H1 (cell line): ENCODE measurements at regions not wholly inside any gene's neighbourhood (a gene's known extent, or its start where the extent isn't known, plus 50 kb on each side); places are given as distances from the start of the nearest gene placed in this dataset.

ENCODE experiments used
- CTCF ChIA-PET: fragments of 300-600 bp; sonication (Branson Sonifier 250); formaldehyde crosslinking; loops from one replicate; lab custom pipeline; 2021; ENCODE audit not compliant: partially characterized antibody; lab: Charles Lee
- POLR2A ChIA-PET: fragments of 300-600 bp; sonication (Branson Sonifier 250); formaldehyde crosslinking; loops from one replicate; lab custom pipeline; 2021; ENCODE audit warnings: inconsistent platforms; ENCODE audit not compliant: partially characterized antibody; lab: Charles Lee
- DNase-seq, 2 experiments: peaks; one replicate each; pipeline versions ENCODE4 v3.0.0 to v3.0.0-alpha.2; 2010 to 2022; ENCODE audit warnings: low spot score in 2 of 2, low read depth in 1 of 2, mixed read lengths in 1 of 2
- FAIRE-seq: peaks from 2 replicates; lab custom pipeline; 2011; peaks lifted over from hg19 to GRCh38; lab: Jason Lieb, UNC
- H2AFZ ChIP-seq: 2 replicates; pipeline ENCODE4 v1.8.1; 2012; ENCODE audit warnings: low read length, inconsistent platforms
- H2AK5ac ChIP-seq: 2 replicates; pipeline ENCODE4 v1.6.1; 2013; ENCODE audit warnings: low read depth, low read length
- H2BK120ac ChIP-seq: replicated peaks from 2 replicates; pipeline ENCODE3; 2013; ENCODE audit warnings: low read depth, low read length, inconsistent platforms
- H2BK12ac ChIP-seq: 2 replicates; pipeline ENCODE4 v1.6.1; 2013; ENCODE audit warnings: low read depth, low read length
- H2BK15ac ChIP-seq: 2 replicates; pipeline ENCODE4 v1.6.1; 2013; ENCODE audit warnings: low read length
- H2BK20ac ChIP-seq: 2 replicates; pipeline ENCODE4 v1.6.1; 2013; ENCODE audit warnings: low read length
- H2BK5ac ChIP-seq: 2 replicates; pipeline ENCODE4 v1.6.1; 2013; ENCODE audit warnings: low read depth, low read length
- H3K14ac ChIP-seq: 2 replicates; pipeline ENCODE4 v1.6.1; 2013; ENCODE audit warnings: inconsistent platforms; ENCODE audit not compliant: insufficient read length
- H3K18ac ChIP-seq: 2 replicates; pipeline ENCODE4 v1.6.1; 2013; ENCODE audit warnings: low read length; ENCODE audit errors: extremely low read depth
- H3K23ac ChIP-seq: 2 replicates; pipeline ENCODE4 v1.6.1; 2013; ENCODE audit warnings: inconsistent platforms; ENCODE audit not compliant: insufficient read length
- H3K23me2 ChIP-seq: 2 replicates; pipeline ENCODE4 v1.6.1; 2013; ENCODE audit warnings: low read depth, low read length
- H3K27ac ChIP-seq: 2 replicates; pipeline ENCODE4 v1.6.1; 2011; ENCODE audit warnings: low read depth, low read length, inconsistent platforms
- H3K27me3 ChIP-seq, 4 experiments: replicated peaks in 1 of 4; 1 replicate in 1 of 4; 2 replicates in 3 of 4; pipeline versions ENCODE4 v1.6.1 to v1.8.1; 2011 to 2013; ENCODE audit warnings: low read length in 3 of 4, mild to moderate bottlenecking in 3 of 4, inconsistent platforms in 2 of 4, mixed read lengths in 2 of 4, moderate library complexity in 1 of 4; ENCODE audit not compliant: control insufficient read depth in 3 of 4, insufficient read depth in 3 of 4; ENCODE audit errors: extremely low read depth in 1 of 4
- H3K36me3 ChIP-seq, 4 experiments: 2 replicates each; pipeline versions ENCODE4 v1.6.1 to v1.8.1; 2011 to 2013; ENCODE audit warnings: mild to moderate bottlenecking in 4 of 4, low read length in 3 of 4, moderate library complexity in 2 of 4, control low read depth in 1 of 4, inconsistent platforms in 1 of 4; ENCODE audit not compliant: insufficient read depth in 4 of 4, control insufficient read depth in 2 of 4
- H3K4ac ChIP-seq: replicated peaks from 2 replicates; pipeline ENCODE3; 2013; ENCODE audit warnings: low read length, low read depth, mixed read lengths, inconsistent platforms; ENCODE audit not compliant: insufficient read length
- H3K4me1 ChIP-seq, 4 experiments: replicated peaks in 1 of 4; 1 replicate in 1 of 4; 2 replicates in 3 of 4; pipeline versions ENCODE4 v1.6.1 to v1.8.1; 2011 to 2013; ENCODE audit warnings: low read length in 3 of 4, inconsistent platforms in 2 of 4, mixed read lengths in 1 of 4; ENCODE audit not compliant: insufficient read depth in 4 of 4, control insufficient read depth in 3 of 4
- H3K4me2 ChIP-seq, 2 experiments: 2 replicates each; pipeline versions ENCODE4 v1.6.1 to v1.8.1; 2011 to 2013; ENCODE audit warnings: low read depth in 2 of 2, low read length in 2 of 2, control low read depth in 1 of 2, inconsistent platforms in 1 of 2, mild to moderate bottlenecking in 1 of 2; ENCODE audit not compliant: insufficient read depth in 1 of 2
- H3K4me3 ChIP-seq, 4 experiments: fragments of 200-600, 300-600 bp in 1 of 4; sonication (generic), shearing (Covaris generic), sonication (Bioruptor Twin) in 1 of 4; 2 replicates each; pipeline versions ENCODE4 v1.5.1 to v1.8.1; 2011 to 2016; ENCODE audit warnings: low read length in 4 of 4, low read depth in 3 of 4, control low read depth in 2 of 4, inconsistent platforms in 2 of 4, mild to moderate bottlenecking in 2 of 4, mixed read lengths in 1 of 4, moderate library complexity in 1 of 4; ENCODE audit not compliant: insufficient read depth in 2 of 4; ENCODE audit errors: extremely low read depth in 1 of 4
- H3K56ac ChIP-seq: replicated peaks from 2 replicates; pipeline ENCODE3; 2013; ENCODE audit warnings: low read depth, mild to moderate bottlenecking, mixed read lengths, low read length, inconsistent platforms; ENCODE audit not compliant: insufficient read length
- H3K79me1 ChIP-seq: 2 replicates; pipeline ENCODE4 v1.6.1; 2013; ENCODE audit warnings: low read depth, low read length, control low read depth
- H3K79me2 ChIP-seq, 2 experiments: 2 replicates each; pipeline versions ENCODE4 v1.6.1 to v1.8.1; 2012 to 2013; ENCODE audit warnings: low read length in 2 of 2, mild to moderate bottlenecking in 2 of 2, inconsistent platforms in 1 of 2; ENCODE audit not compliant: insufficient read depth in 2 of 2, control insufficient read depth in 1 of 2
- H3K9ac ChIP-seq, 4 experiments: replicated peaks in 1 of 4; 1 replicate in 1 of 4; 2 replicates in 3 of 4; pipeline versions ENCODE4 v1.6.1 to v1.8.1; 2011 to 2013; ENCODE audit warnings: low read depth in 3 of 4, low read length in 3 of 4, control low read depth in 2 of 4, mild to moderate bottlenecking in 2 of 4, moderate library complexity in 2 of 4, inconsistent platforms in 1 of 4; ENCODE audit errors: extremely low read depth in 1 of 4
- H3K9me3 ChIP-seq, 2 experiments: 2 replicates each; pipeline versions ENCODE4 v1.6.1 to v1.8.1; 2012 to 2013; ENCODE audit warnings: mild to moderate bottlenecking in 2 of 2, moderate library complexity in 2 of 2, control low read depth in 1 of 2, inconsistent platforms in 1 of 2, low read depth in 1 of 2, low read length in 1 of 2, mixed read lengths in 1 of 2; ENCODE audit not compliant: insufficient read depth in 2 of 2
- H4K20me1 ChIP-seq, 2 experiments: replicated peaks in 1 of 2; 2 replicates each; pipeline versions ENCODE3 to v1.8.1; 2011 to 2013; ENCODE audit warnings: inconsistent platforms in 2 of 2, low read length in 2 of 2, mild to moderate bottlenecking in 1 of 2; ENCODE audit not compliant: insufficient read depth in 2 of 2, control insufficient read depth in 1 of 2
- H4K5ac ChIP-seq: 2 replicates; pipeline ENCODE4 v1.6.1; 2013; ENCODE audit warnings: low read length, low read depth, mixed read lengths, inconsistent platforms; ENCODE audit not compliant: insufficient read length
- H4K8ac ChIP-seq: 2 replicates; pipeline ENCODE4 v1.8.0; 2013; ENCODE audit warnings: mild to moderate bottlenecking, moderate library complexity, low read length, inconsistent platforms; ENCODE audit not compliant: insufficient read depth; ENCODE audit errors: extremely low read depth
- H4K91ac ChIP-seq: replicated peaks from 2 replicates; pipeline ENCODE3; 2013; ENCODE audit warnings: low read length, mixed read lengths, inconsistent platforms; ENCODE audit not compliant: insufficient read length
- ASH2L ChIP-seq: fragments of 200-600, 300-600 bp; sonication (generic); IDR thresholded peaks from one replicate; pipeline ENCODE4 v1.7.1; 2017; ENCODE audit warnings: low read length
- ATF3 ChIP-seq: IDR thresholded peaks from 2 replicates; pipeline ENCODE4 v1.6.1; 2011; ENCODE audit warnings: low read depth, mild to moderate bottlenecking, low read length; ENCODE audit not compliant: insufficient read depth
- JUN ChIP-seq: IDR thresholded peaks from 2 replicates; pipeline ENCODE4 v1.6.1; 2011; ENCODE audit warnings: low read depth, mild to moderate bottlenecking, improper control_type of control experiment, low read length
- MAX ChIP-seq: IDR thresholded peaks from 2 replicates; pipeline ENCODE4 v1.6.1; 2012; ENCODE audit warnings: inconsistent platforms
- NRF1 ChIP-seq: IDR thresholded peaks from 2 replicates; pipeline ENCODE4 v1.6.1; 2011; ENCODE audit warnings: mild to moderate bottlenecking, low read depth, low read length, improper control_type of control experiment
- RFX5 ChIP-seq: IDR thresholded peaks from 2 replicates; pipeline ENCODE4 v1.6.1; 2011; ENCODE audit warnings: low read depth, low read length, improper control_type of control experiment, borderline replicate concordance
- RNF2 ChIP-seq: fragments of 200-900, 300-1000 bp; sonication (generic); IDR thresholded peaks from 2 replicates; pipeline ENCODE4 v1.7.1; 2016; ENCODE audit warnings: borderline replicate concordance, low read depth, mild to moderate bottlenecking, antibody characterized with exemption, low read length; ENCODE audit not compliant: poor library complexity, severe bottlenecking; ENCODE audit errors: missing control alignments
- SAP30 ChIP-seq: fragments of 300-600 bp; sonication (generic); IDR thresholded peaks from 2 replicates; pipeline ENCODE4 v1.7.1; 2012; ENCODE audit warnings: low read length, moderate library complexity, mild to moderate bottlenecking, inconsistent platforms; ENCODE audit not compliant: insufficient read depth, insufficient replicate concordance
- TBP ChIP-seq: IDR thresholded peaks from 2 replicates; pipeline ENCODE4 v1.6.1; 2011; ENCODE audit warnings: low read depth, low read length, improper control_type of control experiment
- TCF12 ChIP-seq: IDR thresholded peaks from 2 replicates; pipeline ENCODE4 v1.6.1; 2011; ENCODE audit warnings: low read depth, mild to moderate bottlenecking, low read length
- ZNF274 ChIP-seq: IDR thresholded peaks from 2 replicates; pipeline ENCODE4 v1.7.0; 2012; ENCODE audit warnings: low read length, borderline replicate concordance; ENCODE audit errors: extremely low read depth
- WGBS, 2 experiments: shearing (Covaris generic) in 1 of 2; methylation state at CpG; one replicate each; pipeline versions ENCODE4 v1.1.6 to v1.1.7; 2013 to 2015; ENCODE audit warnings: low lambda C conversion rate in 2 of 2, mixed read lengths in 2 of 2, inconsistent platforms in 1 of 2, low coverage in 1 of 2, missing lambda C conversion rate in 1 of 2; ENCODE audit not compliant: insufficient replicate concordance in 2 of 2, insufficient coverage in 1 of 2, insufficient read length in 1 of 2; ENCODE audit errors: extremely low coverage in 1 of 2, missing lambda C conversion rate in 1 of 2; 5-methylcytosine and 5-hydroxymethylcytosine counted together
- TF ChIP-seq, protein P1 (sequence below): IDR thresholded peaks from 2 replicates; pipeline ENCODE4 v1.6.1; 2012; ENCODE audit warnings: inconsistent platforms

DNA sequence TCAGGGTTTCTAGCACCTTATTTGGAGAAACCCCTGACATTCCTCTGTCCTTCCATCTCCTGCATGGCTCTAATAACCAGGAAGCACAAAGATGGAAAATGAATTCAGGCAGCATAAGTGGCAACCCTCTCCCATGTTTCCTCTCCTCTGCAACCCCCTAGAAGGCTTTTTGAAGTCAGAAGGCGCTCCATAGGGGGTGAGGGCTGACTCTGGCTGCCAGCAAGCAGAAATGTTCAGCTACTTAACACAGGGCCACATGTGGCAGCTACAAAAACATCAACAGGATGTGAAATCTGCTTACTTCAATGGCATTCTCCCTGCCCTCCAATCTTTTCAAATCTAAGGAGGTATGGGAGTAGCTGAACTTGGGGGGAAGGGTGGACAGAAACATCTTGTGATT, 55.2 kb upstream of the IRX5 start:
- POLR2A ChIA-PET, result interaction anchor here (0.6 kb wide), 1 partner anchor 185 kb away, joined by 3 read pairs; no protein-coding TSS in a partner anchor
- no peak overlapping the region for H3K18ac ChIP-seq
- no peak overlapping the region for H2BK120ac ChIP-seq
- no peak overlapping the region for H2BK12ac ChIP-seq
- CTCF ChIA-PET, result interaction anchor here (0.9 kb wide), 1 partner anchor 57 kb away, joined by 3 read pairs; no protein-coding TSS in a partner anchor
- H3K4ac ChIP-seq, result no peak overlapping the region
- no peaks in the 10 kb centered on the region for H3K79me2 ChIP-seq
- H3K4me1 ChIP-seq, result peaks cover 4 to 7% (median 5%) of the 10 kb centered on the region in 4 experiments; a peak in 5 of 7 replicates
- H3K27me3 ChIP-seq, result no peaks in the 10 kb centered on the region
- FAIRE-seq (no peak), DNase-seq (peak in 1 of 2 experiments; percentile 50)
- H3K9me3 ChIP-seq, result peaks cover 0 to 3% of the 10 kb centered on the region in 2 experiments; a peak in 1 of 4 replicates
- H4K91ac ChIP-seq, result no peak overlapping the region
- 0 out of 2 replicates have a peak overlapping the region, but pooled peaks have one; percentile 26 for H2AFZ ChIP-seq
- H3K23me2 ChIP-seq, result no peaks in the 10 kb centered on the region
- 81% methylated on average over 1 of the region's 1 CpG; no CpG with 5 or more reads in 1 of the 2 experiments for WGBS, 2 experiments
- no peak overlapping the region for H3K14ac ChIP-seq
- H3K4me3 ChIP-seq, result no peak overlapping the region
- no peak overlapping the region for H2BK15ac ChIP-seq
- no peak overlapping the region for H3K23ac ChIP-seq
- no peak overlapping the region for H3K27ac ChIP-seq
- H2BK5ac ChIP-seq, result no peak overlapping the region
- H2AK5ac ChIP-seq, result no peak overlapping the region
- H3K36me3 ChIP-seq, result no peaks in the 10 kb centered on the region
- H4K8ac ChIP-seq, result no peak overlapping the region
- no peaks in the 10 kb centered on the region for H4K20me1 ChIP-seq
- no peaks in the 10 kb centered on the region for H3K79me1 ChIP-seq
- no peak overlapping the region for H3K56ac ChIP-seq
- H3K9ac ChIP-seq, result no peak overlapping the region
- H3K4me2 ChIP-seq, result no peak overlapping the region; a peak in 1 of 4 replicates
- H2BK20ac ChIP-seq, result no peak overlapping the region
- no peak overlapping the region for H4K5ac ChIP-seq
- TF ChIP-seq ATF3, result no peak
- TF ChIP-seq ZNF274, result no peak
- no peak for TF ChIP-seq RNF2
- TF ChIP-seq SAP30, result no peak
- no peak for TF ChIP-seq JUN
- TF ChIP-seq, protein P1, sequence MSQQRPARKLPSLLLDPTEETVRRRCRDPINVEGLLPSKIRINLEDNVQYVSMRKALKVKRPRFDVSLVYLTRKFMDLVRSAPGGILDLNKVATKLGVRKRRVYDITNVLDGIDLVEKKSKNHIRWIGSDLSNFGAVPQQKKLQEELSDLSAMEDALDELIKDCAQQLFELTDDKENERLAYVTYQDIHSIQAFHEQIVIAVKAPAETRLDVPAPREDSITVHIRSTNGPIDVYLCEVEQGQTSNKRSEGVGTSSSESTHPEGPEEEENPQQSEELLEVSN, result no peak
- TF ChIP-seq NRF1, result no peak
- TF ChIP-seq TBP, result no peak
- TF ChIP-seq MAX, result no peak
- no peak for TF ChIP-seq RFX5
- TF ChIP-seq ASH2L, result no peak
- TF ChIP-seq TCF12, result no peak
